ENCODE measurements at regions not wholly inside any gene's neighbourhood (a gene's known extent, or its start where the extent isn't known, plus 50 kb on each side); places are given as distances from the start of the nearest gene placed in this dataset.
"Not testable (repeated sequence)": the region's sequence is repeated elsewhere in the genome, so short reads cannot be mapped to it uniquely, and the experiment has no call there.

DNA sequence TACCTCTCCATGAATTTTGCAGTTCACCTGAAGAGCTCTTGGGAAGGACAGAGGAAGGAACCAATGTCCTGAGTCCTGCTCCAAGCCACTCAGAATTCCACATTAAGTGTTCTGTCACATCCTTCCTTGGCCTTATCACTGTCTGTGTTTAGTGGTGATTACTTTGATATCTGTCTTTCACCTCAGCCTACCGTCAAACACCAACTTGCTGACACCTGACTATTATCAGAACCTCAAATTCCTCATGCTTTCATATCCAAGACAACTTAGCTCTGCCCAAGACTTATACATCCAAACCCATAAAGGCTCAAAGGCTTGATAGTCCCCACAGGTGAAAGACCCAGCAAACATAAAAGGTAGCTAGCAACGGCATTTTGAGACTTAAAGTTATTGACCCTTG, 280.0 kb downstream of the MEX3B start:
- no peak for DNase-seq

DNA sequence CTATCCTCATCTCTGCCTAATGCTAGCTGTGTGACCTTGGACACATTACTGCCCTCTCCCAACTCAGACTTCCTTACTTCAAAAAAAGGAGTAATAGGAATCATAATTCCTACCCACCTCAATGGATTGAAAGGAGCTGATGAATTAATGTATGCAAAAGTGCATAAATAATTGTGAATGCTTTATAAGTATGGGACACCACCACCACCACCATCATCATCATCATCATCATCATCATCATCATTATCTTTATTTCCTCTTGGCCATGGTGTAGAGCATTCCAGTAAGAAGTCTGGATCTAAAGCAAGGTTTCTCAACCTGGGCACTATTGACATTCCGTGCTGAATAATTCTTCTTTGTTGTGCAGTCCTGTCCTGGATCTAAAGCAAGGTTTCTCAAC, 282.5 kb downstream of the MEX3B start:
- DNase-seq = no peak

DNA sequence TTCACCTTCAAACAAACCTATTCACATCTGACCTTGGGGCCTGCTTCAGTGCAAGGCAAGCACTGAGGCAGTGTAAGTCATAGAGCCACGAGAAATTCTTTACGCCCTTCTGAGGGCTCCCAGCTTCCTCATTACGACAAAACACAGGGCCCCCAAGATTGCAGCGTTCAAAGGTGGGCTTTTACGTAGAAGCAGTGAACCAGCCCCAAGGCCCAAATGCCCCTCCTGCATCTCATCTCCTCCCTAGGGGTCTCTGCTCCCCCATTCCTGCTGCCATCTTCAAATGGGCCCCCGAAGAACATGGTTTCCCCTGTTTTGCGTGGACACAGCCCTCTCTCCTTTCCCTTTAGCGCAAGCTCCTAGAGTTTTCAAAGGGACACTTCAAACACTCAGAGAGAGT, 285.1 kb downstream of the MEX3B start:
- DNase-seq = no peak

DNA sequence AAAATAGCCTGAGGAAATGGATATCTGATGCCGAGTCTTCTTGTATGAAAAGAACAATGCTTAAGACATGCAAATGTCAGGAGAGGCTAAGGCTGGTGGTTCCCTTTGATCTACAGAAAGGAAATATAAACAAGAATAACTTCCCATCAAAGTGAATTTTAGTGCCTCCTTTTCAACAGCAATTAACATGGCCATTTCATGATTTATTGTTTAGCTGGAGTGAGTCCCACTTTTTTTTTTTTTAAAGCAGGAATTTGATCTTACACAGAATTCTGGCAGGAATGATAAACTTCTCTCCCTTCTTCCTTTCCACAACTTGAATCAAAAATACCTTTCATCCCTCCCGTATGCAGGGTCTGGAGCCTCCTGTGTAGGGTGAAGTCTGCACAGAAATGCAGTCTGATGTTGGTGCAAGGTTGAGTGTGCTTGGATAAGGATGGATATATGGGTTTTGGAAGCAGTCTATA, 287.0 kb downstream of the MEX3B start:
- no peak for DNase-seq

GRCh38 chr15:81755626-81756025, 290.2 kb downstream of the MEX3B start:
- no peak for DNase-seq

- DNase-seq = peak; percentile 71
Measured at GRCh38 chr15:81754078-81754477, 291.7 kb downstream of the MEX3B start.

DNA sequence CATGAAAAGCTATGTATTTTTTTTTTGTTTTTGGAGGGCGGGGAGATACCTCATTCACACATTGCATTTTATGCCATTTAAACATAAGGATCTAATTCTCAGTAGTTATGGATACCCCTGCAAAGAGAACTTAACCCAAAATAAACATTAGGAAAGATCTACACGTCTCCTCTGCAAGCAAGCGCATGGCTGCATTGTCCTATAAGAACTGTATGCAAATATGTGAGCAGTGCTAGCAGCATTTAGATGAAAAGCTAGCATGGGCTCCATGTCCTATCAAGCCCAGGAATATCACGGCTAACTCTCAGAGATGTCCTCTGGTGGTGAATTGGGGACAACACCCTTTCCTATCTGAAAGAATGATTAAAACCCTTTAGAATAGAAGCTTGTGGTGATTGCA, 292.8 kb downstream of the MEX3B start:
- DNase-seq = peak; percentile 86

GRCh38 chr15:81752546-81752942, 293.3 kb downstream of the MEX3B start:
- DNase-seq = peak; percentile 99

- DNase-seq = no peak
Measured at GRCh38 chr15:81751816-81752545, 293.8 kb downstream of the MEX3B start.

DNA sequence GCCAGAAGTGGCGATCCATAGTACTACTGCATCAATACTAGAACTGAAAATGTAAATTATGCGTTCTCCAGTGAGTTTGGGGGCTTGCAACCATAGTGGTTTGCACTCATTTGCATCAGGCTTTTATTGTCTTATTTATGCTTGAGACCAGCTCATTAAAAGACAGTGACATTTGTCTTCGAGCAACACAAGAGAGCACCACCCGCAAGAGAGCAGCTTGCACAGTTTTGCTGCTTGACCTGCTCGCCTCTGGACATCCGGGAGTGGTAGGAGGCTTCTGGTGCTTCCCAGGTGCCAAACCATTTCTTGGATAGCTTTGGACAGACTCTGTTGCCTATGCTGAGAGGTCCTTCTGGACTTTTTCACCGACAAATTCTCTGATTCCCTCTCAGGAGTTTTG, 294.6 kb downstream of the MEX3B start:
- DNase-seq = no peak

DNA sequence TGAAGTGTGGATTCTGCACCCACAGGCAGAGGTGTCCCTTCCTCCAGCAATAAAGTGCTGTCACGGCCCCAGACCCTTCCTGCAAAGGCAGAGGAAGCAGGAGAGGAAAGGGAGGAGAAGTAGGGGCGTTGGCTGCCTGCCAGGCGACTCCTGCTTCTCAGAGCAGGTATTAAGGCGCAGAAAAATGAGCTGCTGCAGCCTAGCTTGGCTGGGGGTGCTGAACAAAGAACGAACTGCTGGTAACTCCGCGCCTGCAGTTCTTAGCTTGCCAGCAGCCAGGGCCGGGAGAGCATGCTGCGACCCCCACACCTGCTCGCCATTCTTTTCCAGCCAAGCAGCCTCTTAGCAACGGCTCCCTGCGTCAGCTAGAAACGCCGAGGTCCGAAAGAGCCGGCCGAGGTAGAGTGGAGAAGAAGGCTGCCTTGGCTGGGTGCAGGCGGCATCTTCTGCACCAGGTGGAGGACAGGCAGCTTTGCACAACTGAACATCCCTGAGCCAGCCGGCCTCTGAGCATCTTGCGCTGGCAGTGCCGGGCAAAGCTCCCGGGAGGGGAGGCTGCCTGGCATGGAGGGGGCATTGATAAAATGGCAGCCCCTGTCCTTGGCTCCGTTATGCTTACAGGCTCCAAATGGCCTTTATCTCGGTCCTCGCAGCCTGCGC, 296.0 kb downstream of the MEX3B start:
- peak; percentile 68 for DNase-seq

GRCh38 chr15:81747482-81747881, 298.3 kb downstream of the MEX3B start:
- peak; percentile 38 for DNase-seq

DNA sequence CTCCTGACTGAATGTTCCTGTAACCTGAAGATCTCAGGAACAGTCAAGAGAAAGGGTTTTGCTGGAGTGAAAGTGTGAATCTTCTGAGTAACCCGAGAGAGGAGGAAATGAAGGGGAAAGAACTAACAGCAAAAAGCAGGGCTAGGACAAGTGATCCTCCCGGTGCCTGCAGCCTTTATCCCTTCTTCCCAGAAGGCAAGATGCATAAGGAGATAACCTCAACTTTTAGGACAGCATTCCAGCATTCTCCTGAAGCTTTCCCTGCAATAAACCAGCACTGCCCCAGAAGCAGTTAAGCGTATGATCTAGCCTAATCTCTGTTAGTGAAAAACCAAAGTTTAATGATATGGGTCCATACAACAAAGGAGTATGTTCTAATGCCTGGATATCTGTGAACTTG, 298.8 kb downstream of the MEX3B start:
- DNase-seq = no peak

DNA sequence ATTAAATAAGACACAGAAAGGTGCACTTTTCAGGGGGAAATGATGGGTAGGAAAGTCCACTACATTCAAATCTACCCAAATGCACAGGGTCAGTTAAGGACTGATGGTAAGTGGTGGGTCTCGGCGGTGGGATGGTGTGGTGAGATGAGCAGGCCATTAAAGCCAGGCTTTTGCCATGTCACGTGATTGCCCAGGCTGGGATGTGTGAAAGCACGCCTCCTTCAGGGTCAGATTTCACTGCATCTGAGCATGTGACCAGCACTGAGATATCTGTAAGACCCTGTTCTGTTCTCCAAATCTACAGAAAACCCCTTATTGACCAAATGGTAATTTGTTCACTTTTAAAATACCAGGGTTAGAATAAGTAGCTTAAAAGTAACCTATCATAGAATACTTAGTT, 301.5 kb downstream of the MEX3B start:
- peak; percentile 71 for DNase-seq

GRCh38 chr15:81740416-81740815, 305.4 kb downstream of the MEX3B start:
- DNase-seq = no peak

- no peak for DNase-seq
Measured at GRCh38 chr15:81729340-81729739, 316.5 kb downstream of the MEX3B start.

- DNase-seq = no peak
Measured at GRCh38 chr15:81728726-81729125, 317.1 kb downstream of the MEX3B start.

DNA sequence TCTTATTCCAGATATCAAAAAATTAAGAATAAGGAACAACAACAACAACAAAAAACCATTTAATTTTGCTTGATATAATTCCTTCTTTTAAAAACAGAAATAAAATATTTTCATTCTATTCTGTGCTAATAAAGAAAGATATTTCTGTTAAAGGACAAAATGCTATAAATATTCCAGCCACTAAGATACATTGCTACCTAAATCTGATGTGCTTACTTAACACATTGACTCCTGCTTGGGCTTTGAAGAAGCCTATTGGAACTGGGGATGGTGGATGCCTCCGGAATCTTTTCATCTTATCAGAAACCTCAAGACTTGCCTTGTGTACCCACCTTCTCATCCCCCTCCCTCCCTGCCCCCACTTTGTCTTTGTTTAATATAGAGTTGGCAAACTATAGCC, 320.2 kb downstream of the MEX3B start:
- DNase-seq = no peak

DNA sequence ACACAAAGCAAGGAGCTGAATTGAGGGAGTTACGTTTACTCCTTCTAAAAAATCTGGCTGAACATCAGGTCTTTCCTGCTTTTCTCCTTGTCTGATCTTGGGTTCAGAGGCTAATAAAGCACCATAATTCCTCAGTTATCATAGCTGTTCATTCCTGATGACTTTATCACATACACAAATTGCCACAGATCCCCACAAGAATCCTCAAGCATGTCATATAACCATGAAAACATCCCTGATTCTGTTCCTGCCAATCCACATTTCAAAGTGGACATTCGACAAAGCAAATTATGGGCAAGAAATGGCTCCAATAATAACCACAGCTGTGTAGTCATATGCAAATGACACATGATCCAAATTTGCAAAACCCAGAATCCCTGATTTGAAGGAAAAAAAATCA, 321.3 kb downstream of the MEX3B start:
- no peak for DNase-seq

- DNase-seq = peak; percentile 6
Measured at GRCh38 chr15:81723701-81724100, 322.1 kb downstream of the MEX3B start.

DNA sequence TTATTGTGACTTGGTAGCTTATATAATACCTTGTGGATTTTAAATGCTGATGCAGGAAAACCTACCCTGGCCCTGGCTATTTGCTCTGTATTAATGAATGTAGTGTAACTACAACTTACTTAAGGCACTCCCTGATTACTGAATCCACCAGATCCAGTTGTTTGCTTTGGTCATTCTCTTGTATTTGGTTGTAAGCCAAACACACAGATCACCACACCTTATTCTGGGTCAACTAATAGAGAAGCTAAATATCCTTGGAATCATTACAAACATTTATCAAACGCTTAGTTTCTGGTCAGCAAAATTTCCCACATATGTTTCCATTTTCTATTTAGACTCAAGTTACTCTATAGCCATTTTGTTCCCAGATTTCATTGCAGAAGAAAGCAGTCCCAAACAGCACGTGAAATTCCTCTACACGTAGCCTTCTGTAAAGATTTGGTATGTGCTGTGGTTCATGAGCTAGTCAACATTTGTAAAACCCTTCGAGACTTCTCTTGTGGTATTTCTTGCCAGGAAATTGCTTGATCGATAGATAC, 322.6 kb downstream of the MEX3B start:
- no peak for DNase-seq

GRCh38 chr15:81716468-81716867, 329.4 kb downstream of the MEX3B start:
- DNase-seq = not testable (repeated sequence)

DNA sequence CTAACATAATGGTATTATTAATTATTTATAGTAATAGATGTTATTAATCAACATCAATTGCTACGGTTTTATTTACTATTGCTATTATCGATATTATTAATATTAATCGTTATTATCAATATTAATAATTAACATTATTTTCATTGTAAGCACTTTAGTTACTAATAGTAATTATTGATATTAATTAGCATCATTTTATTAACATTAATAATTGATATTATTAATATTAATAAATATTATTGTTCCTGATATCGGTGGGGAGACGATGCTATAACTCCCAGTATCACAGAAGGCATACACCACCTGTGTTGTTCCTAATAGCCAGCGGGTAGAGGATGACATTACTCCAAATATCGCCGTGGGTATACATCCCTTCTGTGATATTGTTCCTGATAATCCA, 335.5 kb downstream of the MEX3B start:
- DNase-seq = no peak

- not testable (repeated sequence) for DNase-seq
Measured at GRCh38 chr15:81706816-81707346, 332.9 kb upstream of the TMC3 start.
